Transverse colon (tissue), 3 donors: ENCODE measurements at regions not wholly inside any gene's neighbourhood (a gene's known extent, or its start where the extent isn't known, plus 50 kb on each side); places are given as distances from the start of the nearest gene placed in this dataset.

ENCODE experiments used
- CTCF ChIP-seq, 5 experiments: fragments of 200-600 bp in 3 of 5; fragments of 450-650 bp in 2 of 5; sonication (generic) in 3 of 5; IDR thresholded peaks; 1 replicate in 2 of 5; 2 replicates in 3 of 5; pipeline ENCODE4 v1.5.1; 2016 to 2017; ENCODE audit warnings: antibody characterized with exemption in 5 of 5, inconsistent platforms in 3 of 5, mild to moderate bottlenecking in 2 of 5, moderate library complexity in 1 of 5
- EP300 ChIP-seq: sonication (generic); formaldehyde crosslinking; IDR thresholded peaks from one replicate; pipeline ENCODE4 v1.6.1; 2017; ENCODE audit warnings: antibody characterized with exemption, low read depth
- POLR2A ChIP-seq: fragments of 450-650 bp; IDR thresholded peaks from one replicate; pipeline ENCODE4 v1.6.1; 2016; ENCODE audit warnings: antibody characterized with exemption, mild to moderate bottlenecking, moderate library complexity

DNA sequence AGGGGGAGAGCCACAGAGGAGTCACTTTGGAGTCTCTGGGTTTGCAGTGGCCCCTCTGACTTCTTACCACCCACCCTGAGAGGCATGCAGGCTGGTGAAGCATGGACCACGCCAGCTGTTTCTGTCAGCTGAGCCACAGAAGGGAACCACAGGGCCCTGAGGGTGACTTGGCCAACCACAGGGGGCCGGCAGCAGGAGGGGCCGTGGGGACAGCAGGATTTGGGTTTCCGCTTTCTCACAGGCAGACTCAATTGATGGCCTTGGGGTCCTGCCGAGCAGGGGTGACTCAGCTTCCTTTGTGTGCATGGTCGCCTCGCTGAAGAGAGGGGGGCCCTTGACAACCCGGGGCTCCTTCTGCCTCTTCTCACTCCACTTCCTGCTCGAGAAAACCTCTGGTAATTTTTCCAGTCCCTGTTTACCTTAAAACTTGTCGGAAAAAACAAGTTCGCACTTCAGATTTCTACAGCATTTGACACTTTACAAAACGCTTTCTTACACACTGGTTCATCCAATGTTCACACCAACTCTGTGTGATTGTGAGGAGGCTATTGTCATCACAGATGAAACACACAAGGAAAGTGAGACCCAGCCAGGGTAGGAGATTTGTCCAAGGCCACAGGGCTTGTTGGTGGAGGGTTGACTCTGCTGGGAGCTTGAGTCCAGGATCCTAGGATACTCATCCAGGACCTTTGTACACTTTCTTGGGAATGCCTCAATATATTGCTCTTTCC, 311.2 kb downstream of the LPIN1 start:
- TF ChIP-seq CTCF (IDR thresholded peaks at IDR 0.05) (no peak), POLR2A (no peak), EP300 (no peak)
